Gastroesophageal sphincter (tissue), 3 donors: ENCODE measurements at regions not wholly inside any gene's neighbourhood (a gene's known extent, or its start where the extent isn't known, plus 50 kb on each side); places are given as distances from the start of the nearest gene placed in this dataset.

ENCODE experiments used
- CTCF ChIP-seq, 4 experiments: fragments of 200-600 bp in 2 of 4; fragments of 450-650 bp in 2 of 4; sonication (generic) in 1 of 4; IDR thresholded peaks; one replicate each; pipeline ENCODE4 v1.5.1; 2017 to 2019; ENCODE audit warnings: antibody characterized with exemption in 4 of 4, mild to moderate bottlenecking in 2 of 4, moderate library complexity in 2 of 4
- EP300 ChIP-seq: sonication (generic); formaldehyde crosslinking; IDR thresholded peaks from one replicate; pipeline ENCODE4 v1.6.1; 2017; ENCODE audit warnings: antibody characterized with exemption, mild to moderate bottlenecking

GRCh38 chr12:92357584-92358261 is 212.1 kb upstream of the BTG1 start:
- TF ChIP-seq CTCF (IDR thresholded peaks at IDR 0.05) (no peak), EP300 (no peak)
